Esophagus squamous epithelium (tissue), 5 donors: ENCODE measurements at regions not wholly inside any gene's neighbourhood (a gene's known extent, or its start where the extent isn't known, plus 50 kb on each side); places are given as distances from the start of the nearest gene placed in this dataset.

Source experiments
- DNase-seq: peaks from one replicate; lab custom pipeline; 2025; lab: John Stamatoyannopoulos, UW
- H3K27ac ChIP-seq, 4 donors: fragments of 200-600 bp; sonication (generic); one replicate each; pipeline ENCODE4 v1.5.1; 2016 to 2019; ENCODE audit warnings: mild to moderate bottlenecking in 1 of 4
- H3K27me3 ChIP-seq, 4 donors: fragments of 200-600 bp; sonication (generic); 1 replicate in 3 of 4; 2 replicates in 1 of 4; pipeline versions ENCODE4 v1.5.1 to v1.6.0; 2017 to 2021; ENCODE audit warnings: antibody characterized with exemption in 1 of 4
- H3K36me3 ChIP-seq, 3 donors: fragments of 200-600 bp; sonication (generic); one replicate each; pipeline ENCODE4 v1.5.1; 2016 to 2019
- H3K4me1 ChIP-seq, 3 donors: fragments of 200-600 bp; sonication (generic); one replicate each; pipeline ENCODE4 v1.5.1; 2017 to 2019
- H3K4me3 ChIP-seq, 4 donors: fragments of 200-600 bp; sonication (generic); 1 replicate in 3 of 4; 2 replicates in 1 of 4; pipeline ENCODE4 v1.5.1; 2016 to 2019; ENCODE audit warnings: mild to moderate bottlenecking in 2 of 4, moderate library complexity in 1 of 4
- H3K9me3 ChIP-seq, 3 donors: fragments of 200-600 bp; sonication (generic); one replicate each; pipeline ENCODE4 v1.5.1; 2016 to 2019
- CTCF ChIP-seq, 6 experiments: fragments of 450-650 bp in 4 of 6; fragments of 200-600 bp in 2 of 6; sonication (generic) in 2 of 6; IDR thresholded peaks; one replicate each; pipeline ENCODE4 v1.5.1; 2016 to 2019; ENCODE audit warnings: antibody characterized with exemption in 6 of 6, mild to moderate bottlenecking in 4 of 6, moderate library complexity in 4 of 6
- POLR2A ChIP-seq, 4 donors: fragments of 450-650 bp; IDR thresholded peaks; one replicate each; pipeline ENCODE4 v1.6.1; 2017; ENCODE audit warnings: antibody characterized with exemption in 4 of 4, mild to moderate bottlenecking in 4 of 4, moderate library complexity in 3 of 4
- WGBS, 2 donors: methylation state at CpG; one replicate each; pipeline ENCODE4 v1.1.5; 2018; 5-methylcytosine and 5-hydroxymethylcytosine counted together
- intact Hi-C: fragments of 100-400 bp; cut with DNase I; formaldehyde crosslinking; loops from one replicate; pipeline ENCODE4 v1.15.0; 2022
- donor health status: DM: yes; HTN: yes; CAD: no.

- 24 to 29% methylated on average over 4 of the region's 4 CpGs for WGBS, 2 donors
- H3K4me1 ChIP-seq = peaks cover 14 to 57% (median 17%) of the 10 kb centered on the region in 3 donors
- intact Hi-C loops = no loop called here
- DNase-seq = no peak
- TF ChIP-seq POLR2A (IDR thresholded peaks at IDR 0.05) = no peak
- TF ChIP-seq CTCF (IDR thresholded peaks at IDR 0.05) = peak in 1 of 6 experiments; percentile 15
- H3K27ac ChIP-seq = no peak overlapping the region
- H3K9me3 ChIP-seq = no peaks in the 10 kb centered on the region
- H3K36me3 ChIP-seq = no peaks in the 10 kb centered on the region
- H3K27me3 ChIP-seq = no peaks in the 10 kb centered on the region
- H3K4me3 ChIP-seq = no peak overlapping the region
Measured at GRCh38 chr15:47824147-47824546, 106.8 kb downstream of the SEMA6D start.

- intact Hi-C loops = no loop called here
- H3K4me3 ChIP-seq = no peak overlapping the region
Measured at GRCh38 chr15:47829667-47830066, 112.4 kb downstream of the SEMA6D start.

GRCh38 chr15:47834093-47834492 is 116.8 kb downstream of the SEMA6D start:
- 27 to 29% methylated on average over 1 of the region's 1 CpG for WGBS, 2 donors
- intact Hi-C loops = no loop called here
- DNase-seq = no peak

More at GRCh38 chr15:47829667-47830066, 112.4 kb downstream of the SEMA6D start:
- Histone ChIP-seq H3K9me3 (no peaks in the 10 kb centered on the region), H3K27ac (no peak overlapping the region), H3K36me3 (no peaks in the 10 kb centered on the region), H3K4me1 (peaks cover 0 to 4% (median 0%) of the 10 kb centered on the region in 3 donors), H3K27me3 (peaks cover 0 to 2% (median 0%) of the 10 kb centered on the region in 4 donors)
- no peak for DNase-seq
- no peak for TF ChIP-seq CTCF (IDR thresholded peaks at IDR 0.05)
- TF ChIP-seq POLR2A (IDR thresholded peaks at IDR 0.05) = no peak
- WGBS, 2 donors = 38 to 85% methylated on average over 1 of the region's 1 CpG

GRCh38 chr15:47839233-47839825 is 122.0 kb downstream of the SEMA6D start:
- intact Hi-C loops = no loop called here
- no peak overlapping the region for H3K4me3 ChIP-seq
- no peaks in the 10 kb centered on the region for H3K9me3 ChIP-seq
- 69 to 78% methylated on average over 6 of the region's 6 CpGs for WGBS, 2 donors
- H3K4me1 ChIP-seq = no peaks in the 10 kb centered on the region
- H3K27ac ChIP-seq = no peak overlapping the region
- H3K27me3 ChIP-seq = peaks cover 0 to 17% (median 0%) of the 10 kb centered on the region in 4 donors
- no peaks in the 10 kb centered on the region for H3K36me3 ChIP-seq
- no peak for DNase-seq
- no peak for TF ChIP-seq CTCF (IDR thresholded peaks at IDR 0.05)
- no peak for TF ChIP-seq POLR2A (IDR thresholded peaks at IDR 0.05)

More at GRCh38 chr15:47834093-47834492, 116.8 kb downstream of the SEMA6D start:
- Histone ChIP-seq H3K27me3 (peaks cover 0 to 17% (median 0%) of the 10 kb centered on the region in 4 donors), H3K27ac (no peak overlapping the region), H3K9me3 (no peaks in the 10 kb centered on the region), H3K4me1 (no peaks in the 10 kb centered on the region), H3K36me3 (no peaks in the 10 kb centered on the region), H3K4me3 (no peak overlapping the region)
- TF ChIP-seq CTCF (IDR thresholded peaks at IDR 0.05) = no peak
- TF ChIP-seq POLR2A (IDR thresholded peaks at IDR 0.05) = no peak

GRCh38 chr15:47843124-47843663 is 125.9 kb downstream of the SEMA6D start:
- DNase-seq = no peak
- H3K27me3 ChIP-seq = no peaks in the 10 kb centered on the region
- no peak overlapping the region for H3K4me3 ChIP-seq
- H3K4me1 ChIP-seq = peaks cover 0 to 5% (median 0%) of the 10 kb centered on the region in 3 donors
- no peaks in the 10 kb centered on the region for H3K36me3 ChIP-seq
- TF ChIP-seq CTCF (IDR thresholded peaks at IDR 0.05) (no peak), POLR2A (IDR thresholded peaks at IDR 0.05) (no peak)
- H3K9me3 ChIP-seq = no peaks in the 10 kb centered on the region
- WGBS, 2 donors = 68 to 74% methylated on average over 4 of the region's 4 CpGs
- no peak overlapping the region for H3K27ac ChIP-seq
- intact Hi-C loops = no loop called here
